MM.1S (cell line): ENCODE measurements at regions not wholly inside any gene's neighbourhood (a gene's known extent, or its start where the extent isn't known, plus 50 kb on each side); places are given as distances from the start of the nearest gene placed in this dataset.

Source experiments
- CTCF ChIP-seq: fragments of 300-600 bp; sonication (generic); IDR thresholded peaks from 2 replicates; pipeline ENCODE4 v1.5.1; 2016; ENCODE audit warnings: antibody characterized with exemption, low read length, mixed read lengths
- EZH2 ChIP-seq: fragments of 300-600 bp; sonication (generic); optimal IDR thresholded peaks from 2 replicates; pipeline ENCODE3; 2017; ENCODE audit warnings: low read depth, mild to moderate bottlenecking, antibody characterized with exemption, low read length, mixed read lengths
- EZH2phosphoT487 ChIP-seq: fragments of 300-600 bp; sonication (generic); IDR thresholded peaks from 2 replicates; pipeline ENCODE4 v1.6.1; 2018; ENCODE audit warnings: antibody characterized with exemption, low read length

DNA sequence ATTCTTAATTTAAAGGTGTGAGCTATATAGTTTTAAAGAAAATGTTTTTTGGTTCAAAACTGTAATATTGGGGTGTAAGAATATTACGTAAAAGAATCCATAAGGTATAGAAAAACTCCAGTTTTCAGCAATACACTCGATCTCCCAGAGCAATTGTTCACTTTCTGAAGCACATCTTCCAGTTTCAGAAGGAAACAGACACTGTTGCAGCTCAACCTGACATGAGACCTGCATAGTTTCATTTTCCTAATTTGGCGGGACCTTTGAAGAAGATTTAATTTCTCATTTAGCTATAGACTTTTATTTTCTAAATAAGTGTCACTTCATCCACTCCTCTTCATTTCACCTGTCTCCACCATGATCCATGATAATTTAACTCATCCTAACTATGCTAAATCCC, 281.5 kb downstream of the HTR1B start:
- TF ChIP-seq EZH2 (no peak), CTCF (no peak), EZH2phosphoT487 (no peak)
